Spleen (tissue), 7 donors: ENCODE measurements at regions not wholly inside any gene's neighbourhood (a gene's known extent, or its start where the extent isn't known, plus 50 kb on each side); places are given as distances from the start of the nearest gene placed in this dataset.

Source experiments
- POLR2A ChIP-seq, 3 donors: fragments of 450-650 bp; IDR thresholded peaks; one replicate each; pipeline ENCODE4 v1.5.1; 2017; ENCODE audit warnings: antibody characterized with exemption in 3 of 3, mild to moderate bottlenecking in 1 of 3
- POLR2AphosphoS5 ChIP-seq, 3 donors: sonication (generic); formaldehyde crosslinking; IDR thresholded peaks; one replicate each; pipeline ENCODE4 v1.5.1; 2017; ENCODE audit warnings: antibody characterized with exemption in 3 of 3
- TF ChIP-seq, protein P1 (sequence below), 11 experiments: fragments of 200-600 bp in 7 of 11; fragments of 450-650 bp in 4 of 11; sonication (generic) in 4 of 11; IDR thresholded peaks in 8 of 11; conservative IDR thresholded peaks in 3 of 11; 1 replicate in 7 of 11; 2 replicates in 4 of 11; pipeline versions ENCODE4 v1.4.0 to v1.8.0; 2016 to 2021; ENCODE audit warnings: antibody characterized with exemption in 11 of 11, inconsistent platforms in 4 of 11, mild to moderate bottlenecking in 1 of 11
- donor health status: DM: no; HTN: no; CAD: no; lungs with moderate emphysema.
- donor health status: DM: no; HTN: no; CAD: no.
- donor health status: DM: no; HTN: no; CAD: no.

- TF ChIP-seq, protein P1, sequence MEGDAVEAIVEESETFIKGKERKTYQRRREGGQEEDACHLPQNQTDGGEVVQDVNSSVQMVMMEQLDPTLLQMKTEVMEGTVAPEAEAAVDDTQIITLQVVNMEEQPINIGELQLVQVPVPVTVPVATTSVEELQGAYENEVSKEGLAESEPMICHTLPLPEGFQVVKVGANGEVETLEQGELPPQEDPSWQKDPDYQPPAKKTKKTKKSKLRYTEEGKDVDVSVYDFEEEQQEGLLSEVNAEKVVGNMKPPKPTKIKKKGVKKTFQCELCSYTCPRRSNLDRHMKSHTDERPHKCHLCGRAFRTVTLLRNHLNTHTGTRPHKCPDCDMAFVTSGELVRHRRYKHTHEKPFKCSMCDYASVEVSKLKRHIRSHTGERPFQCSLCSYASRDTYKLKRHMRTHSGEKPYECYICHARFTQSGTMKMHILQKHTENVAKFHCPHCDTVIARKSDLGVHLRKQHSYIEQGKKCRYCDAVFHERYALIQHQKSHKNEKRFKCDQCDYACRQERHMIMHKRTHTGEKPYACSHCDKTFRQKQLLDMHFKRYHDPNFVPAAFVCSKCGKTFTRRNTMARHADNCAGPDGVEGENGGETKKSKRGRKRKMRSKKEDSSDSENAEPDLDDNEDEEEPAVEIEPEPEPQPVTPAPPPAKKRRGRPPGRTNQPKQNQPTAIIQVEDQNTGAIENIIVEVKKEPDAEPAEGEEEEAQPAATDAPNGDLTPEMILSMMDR (IDR thresholded peaks at IDR 0.05 in 8 of 11, conservative IDR thresholded peaks at IDR 0.05 in 3 of 11), result no peak
- no peak for TF ChIP-seq POLR2AphosphoS5 (IDR thresholded peaks at IDR 0.05)
- TF ChIP-seq POLR2A (IDR thresholded peaks at IDR 0.05), result no peak
Measured at GRCh38 chr2:120786038-120786960, 50.6 kb downstream of the GLI2 start.
